Putamen (tissue), 1 donor: ENCODE measurements at regions not wholly inside any gene's neighbourhood (a gene's known extent, or its start where the extent isn't known, plus 50 kb on each side); places are given as distances from the start of the nearest gene placed in this dataset.

ENCODE experiments used
- DNase-seq: peaks from one replicate; pipeline ENCODE4 v3.0.0-alpha.2; 2016; ENCODE audit warnings: low spot score

DNA sequence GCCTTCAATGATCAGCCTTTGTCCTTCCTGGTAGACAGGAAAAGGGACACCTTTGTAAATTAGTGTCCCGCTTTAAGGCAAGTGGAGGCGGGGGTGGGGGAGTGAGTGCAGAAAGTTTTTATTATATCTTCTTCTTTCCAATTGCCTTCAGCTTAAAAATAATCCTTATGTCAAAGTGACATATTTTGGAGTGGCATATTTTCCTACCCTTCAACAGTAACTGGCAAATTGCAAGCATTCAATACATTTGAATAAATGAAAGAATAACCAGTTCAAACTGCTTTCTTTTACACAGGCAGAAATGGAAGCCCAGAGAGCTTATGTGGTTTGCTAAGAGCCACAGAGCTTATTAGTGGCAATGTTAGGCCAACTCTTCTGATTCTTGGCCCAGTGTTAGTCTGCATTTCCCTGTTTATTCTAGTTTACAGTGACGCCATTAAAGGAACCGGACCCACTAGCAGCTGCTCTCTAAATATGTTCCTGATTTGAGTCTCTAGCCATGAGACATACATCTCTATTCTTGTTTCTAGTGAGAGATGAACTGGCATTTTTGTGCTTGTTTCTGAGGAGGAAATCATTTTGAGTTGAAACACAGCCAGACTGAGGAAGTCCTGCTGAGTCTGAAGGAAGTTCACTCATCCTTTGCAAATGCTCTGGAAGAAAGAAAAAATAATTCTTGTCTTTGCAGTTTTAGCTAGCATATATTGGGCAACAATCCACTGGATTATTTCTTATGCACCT is 468.7 kb downstream of the NOVA1 start:
- no peak for DNase-seq

DNA sequence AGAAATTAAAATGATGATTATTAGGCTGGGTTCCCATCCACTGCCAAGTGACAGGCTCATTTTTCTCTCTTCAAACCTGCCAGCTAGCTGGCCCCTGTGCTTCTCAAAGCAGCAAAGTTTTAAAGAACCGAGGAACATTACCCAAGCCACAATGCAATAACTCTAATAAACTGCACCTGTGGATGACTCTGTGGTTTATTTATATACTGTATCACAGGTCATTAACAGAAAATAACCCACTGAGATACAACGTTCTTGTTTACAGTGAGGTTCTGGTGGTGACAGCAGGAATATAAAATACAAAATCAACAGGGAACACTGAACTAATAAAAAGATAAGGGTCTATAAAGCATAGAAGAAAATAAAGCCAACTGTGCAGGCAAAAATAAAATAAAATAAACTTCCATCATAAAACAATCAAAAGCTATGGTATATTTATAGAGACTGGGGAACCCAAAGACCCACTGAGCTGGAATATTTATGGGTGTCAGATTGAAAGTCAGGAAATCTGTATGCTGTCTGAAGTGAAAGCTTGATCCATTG is 472.9 kb downstream of the NOVA1 start:
- DNase-seq, result no peak

DNA sequence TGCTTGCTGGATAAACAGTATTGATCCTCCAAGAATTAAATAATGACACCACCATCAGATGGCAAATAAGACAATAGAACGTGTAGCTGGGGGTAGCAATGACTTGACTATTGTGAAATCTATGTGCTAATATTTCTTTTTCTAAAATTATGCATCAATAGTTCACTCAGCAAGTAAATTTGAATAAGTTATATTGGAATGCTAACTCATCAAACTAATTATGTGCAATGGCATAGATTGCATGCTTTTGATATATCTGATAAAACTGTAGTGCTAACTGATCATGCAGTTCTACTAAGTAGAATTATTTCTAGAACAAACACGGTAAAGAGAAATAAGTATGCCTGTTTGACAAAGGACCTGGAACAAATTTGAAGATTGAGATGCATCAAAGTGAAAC is 474.4 kb downstream of the NOVA1 start:
- no peak for DNase-seq

DNA sequence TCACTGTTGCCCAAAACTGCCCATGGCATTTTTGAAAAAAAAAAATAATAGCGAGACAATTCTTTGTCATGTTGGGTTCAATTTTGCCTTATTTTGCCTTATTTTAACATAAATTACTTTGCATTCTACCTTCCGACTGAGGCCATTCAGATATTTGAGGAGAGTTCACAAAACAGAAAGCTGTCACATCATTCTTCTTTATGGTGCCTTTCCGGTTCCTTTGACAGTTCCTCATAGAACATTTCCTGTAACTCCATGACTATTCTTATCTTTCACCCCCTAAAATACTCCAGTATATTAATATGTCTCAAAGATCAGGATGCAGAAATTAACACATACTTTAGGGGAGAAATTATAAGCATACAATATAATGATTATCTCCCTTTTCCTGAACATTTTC is 476.7 kb downstream of the NOVA1 start:
- no peak for DNase-seq

DNA sequence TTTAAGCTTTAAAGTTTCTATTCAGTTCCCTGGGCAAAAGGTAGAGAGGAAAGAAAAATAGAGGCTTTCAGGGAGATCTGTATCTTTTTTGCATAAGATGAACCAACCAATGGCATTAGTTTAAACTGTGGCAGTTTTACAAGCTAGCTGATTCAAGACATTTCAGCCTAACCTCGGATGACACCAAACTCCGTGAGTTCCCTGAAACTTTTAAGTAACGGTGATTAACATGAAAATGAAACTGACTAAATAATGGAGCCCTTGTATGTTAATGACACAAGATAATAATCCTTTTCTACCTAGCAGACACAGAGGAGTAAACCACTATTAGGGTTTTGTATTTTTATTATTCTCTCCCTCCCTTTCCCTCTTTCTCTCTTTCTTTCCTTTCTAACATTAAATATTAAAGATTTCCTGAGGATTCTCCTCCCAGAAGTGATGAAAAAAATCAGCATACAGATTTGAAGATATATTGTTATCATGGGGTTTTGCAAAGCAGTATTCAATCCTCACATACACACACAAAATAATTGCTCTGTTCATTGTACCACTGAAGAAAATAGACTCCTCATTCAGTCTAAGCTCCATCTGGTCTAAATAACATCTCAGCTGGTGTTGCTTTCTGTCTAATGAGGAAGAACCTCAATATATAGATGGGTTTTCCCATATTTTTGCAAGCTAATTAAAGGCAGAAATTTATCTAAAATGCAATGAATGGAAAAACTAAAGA is 483.8 kb downstream of the NOVA1 start:
- DNase-seq, result no peak

DNA sequence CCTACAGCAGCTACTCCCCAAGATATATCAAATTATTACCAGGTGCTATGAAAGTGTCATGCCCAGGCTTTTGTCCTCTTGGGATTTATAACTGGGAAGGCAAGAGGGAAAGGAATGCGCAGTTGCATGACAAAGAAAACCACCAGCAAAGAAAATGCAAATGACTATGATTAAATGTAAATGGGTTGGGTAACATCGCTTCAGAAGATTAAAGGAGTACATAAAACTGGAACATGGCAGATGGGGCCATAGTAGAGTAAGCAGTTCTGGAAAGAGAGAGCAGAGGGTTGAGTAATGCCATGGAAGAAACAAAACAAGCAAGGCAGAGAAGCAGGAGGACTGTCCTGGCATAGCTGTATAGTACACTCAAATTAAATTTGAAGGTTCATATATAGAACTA is 493.1 kb downstream of the NOVA1 start:
- DNase-seq, result no peak

DNA sequence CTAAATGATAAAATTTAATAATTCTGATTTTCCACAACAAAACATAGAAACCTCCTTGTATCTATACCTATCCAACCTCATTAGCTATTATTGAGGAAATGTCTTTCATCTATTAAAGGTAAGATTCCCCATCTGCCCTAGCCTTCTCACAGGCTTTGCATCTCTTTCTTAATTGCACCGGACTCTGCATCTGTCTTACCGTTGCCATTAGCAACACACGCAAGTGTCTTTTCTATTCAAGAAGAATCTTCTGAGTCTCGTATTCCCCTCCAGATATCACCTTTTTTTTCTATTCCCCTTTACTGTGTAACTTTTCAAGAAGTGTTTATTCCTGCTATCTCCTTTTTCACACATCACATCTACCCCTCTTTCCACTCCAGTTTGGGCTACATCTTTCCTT is 500.0 kb downstream of the NOVA1 start:
- no peak for DNase-seq

DNA sequence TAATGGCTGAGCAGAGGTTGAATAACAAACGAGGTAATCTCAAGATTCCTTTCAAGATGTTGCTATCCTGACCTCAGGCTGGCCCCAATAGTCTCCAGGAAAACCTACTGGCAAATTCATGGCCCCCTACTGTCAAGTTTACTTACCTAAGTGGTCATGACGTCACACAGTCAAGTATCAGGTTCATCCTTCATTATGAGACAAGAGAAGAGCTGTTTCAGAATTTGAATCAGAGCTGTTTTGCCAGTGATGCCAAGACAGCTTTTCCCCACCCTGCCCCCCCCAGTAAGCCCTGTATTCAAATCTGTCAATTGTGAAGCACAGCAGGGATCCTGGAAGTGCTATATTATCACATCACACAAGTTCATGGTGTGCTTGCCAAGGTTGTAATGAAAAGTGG is 509.6 kb downstream of the NOVA1 start:
- no peak for DNase-seq

DNA sequence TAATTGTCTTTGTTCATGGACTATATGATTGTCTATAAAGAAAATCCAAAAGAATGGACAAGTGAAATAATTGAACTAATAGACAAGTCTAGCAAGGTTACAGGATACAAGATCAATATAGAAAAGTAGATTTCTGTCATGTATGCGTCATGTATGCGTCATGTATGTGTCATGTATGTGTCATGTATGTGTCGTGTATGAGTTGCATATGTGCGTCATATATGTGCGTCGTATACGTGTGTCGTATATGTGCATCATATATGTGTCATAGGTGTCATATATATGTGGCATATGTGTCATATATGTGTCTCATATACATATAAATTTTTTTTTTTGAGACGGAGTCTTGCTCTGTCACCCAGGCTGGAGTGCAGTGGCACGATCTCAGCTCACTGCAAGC is 516.8 kb downstream of the NOVA1 start:
- DNase-seq, result no peak

DNA sequence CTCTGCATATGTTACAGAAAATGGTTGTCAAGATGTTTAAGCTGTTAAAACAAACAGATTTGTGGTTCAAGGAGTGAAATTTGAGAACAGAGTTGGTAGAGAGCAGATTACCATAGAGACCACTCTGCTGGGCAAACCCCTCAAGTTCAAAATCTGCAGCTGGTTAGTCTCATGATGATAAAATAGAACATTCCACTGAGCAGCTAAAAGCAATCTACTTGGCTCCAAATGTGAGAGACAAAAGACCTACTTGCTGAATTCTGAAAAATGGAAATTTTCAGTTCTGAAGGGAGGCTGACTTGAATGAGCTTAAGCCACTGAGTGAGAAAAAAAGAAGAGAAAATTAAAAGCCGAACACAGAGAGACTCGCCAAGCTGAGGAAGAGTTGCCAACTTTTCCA is 519.3 kb downstream of the NOVA1 start:
- DNase-seq, result no peak

DNA sequence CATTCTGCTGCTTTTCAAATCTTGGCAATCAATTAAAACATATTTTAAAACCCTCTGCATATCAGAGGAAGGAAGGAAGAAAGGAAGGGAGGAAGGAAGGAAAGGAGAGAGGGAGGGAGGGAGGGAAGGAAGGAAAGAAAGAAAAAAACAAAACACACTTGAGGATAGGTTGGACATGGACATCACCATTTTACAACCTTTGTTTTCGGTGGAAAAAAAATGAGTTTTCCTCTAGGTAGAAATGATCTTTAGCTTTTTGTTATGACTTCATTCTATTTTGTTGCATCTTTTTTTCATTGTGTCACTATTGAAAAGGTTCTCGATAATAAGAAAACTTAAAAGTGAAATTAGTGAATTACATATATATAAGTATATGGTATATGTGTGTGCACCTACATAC is 522.9 kb downstream of the NOVA1 start:
- DNase-seq, result no peak

DNA sequence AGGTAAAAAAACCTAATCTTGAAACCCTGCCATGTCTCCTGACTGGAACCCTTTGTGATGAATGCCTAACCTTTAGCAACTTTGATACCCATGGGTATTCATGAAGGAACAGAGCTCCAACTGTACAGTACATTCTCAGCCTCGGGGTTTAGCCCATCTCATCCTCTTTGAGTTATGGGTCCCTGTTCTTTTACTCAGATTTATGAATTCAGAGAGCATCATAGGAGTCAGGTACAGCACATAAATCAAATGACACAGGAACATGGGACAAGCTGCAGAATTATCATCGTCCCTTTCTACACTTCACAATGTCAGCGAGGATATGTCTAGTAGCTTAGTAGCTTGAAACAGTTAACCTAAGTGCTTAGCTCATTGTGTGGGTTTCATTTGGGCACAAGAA is 527.4 kb downstream of the NOVA1 start:
- no peak for DNase-seq

DNA sequence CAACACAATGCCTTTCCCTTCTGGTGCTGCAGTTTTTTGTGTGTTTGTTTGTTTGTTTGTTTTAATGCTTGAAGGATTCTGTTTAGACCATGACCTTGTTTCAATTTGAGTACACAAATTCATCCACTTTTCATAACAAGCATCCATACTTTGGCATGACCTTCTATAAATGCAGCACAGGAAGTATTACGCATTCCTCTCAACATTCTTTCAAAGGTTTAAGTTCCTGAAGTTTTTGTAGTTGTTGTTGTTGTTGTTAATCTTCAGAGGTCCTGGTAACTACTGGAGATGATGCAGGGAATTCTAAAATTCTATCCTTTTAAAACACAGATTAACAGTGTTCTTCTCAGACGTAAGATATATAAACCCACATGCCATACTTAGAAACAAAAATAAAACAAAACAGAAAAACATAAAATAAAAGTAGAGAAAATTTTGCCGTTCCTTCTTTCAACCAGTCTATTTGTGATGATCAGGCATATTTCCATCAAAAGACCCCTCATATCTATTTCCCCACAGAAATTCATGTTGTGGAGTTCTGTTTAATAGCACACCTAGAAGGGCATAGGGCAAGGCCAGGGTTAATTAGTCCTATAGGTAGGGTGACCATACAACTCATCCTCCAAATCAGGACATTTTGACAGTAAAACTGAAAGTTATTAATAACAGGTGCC is 529.9 kb downstream of the NOVA1 start:
- no peak for DNase-seq

DNA sequence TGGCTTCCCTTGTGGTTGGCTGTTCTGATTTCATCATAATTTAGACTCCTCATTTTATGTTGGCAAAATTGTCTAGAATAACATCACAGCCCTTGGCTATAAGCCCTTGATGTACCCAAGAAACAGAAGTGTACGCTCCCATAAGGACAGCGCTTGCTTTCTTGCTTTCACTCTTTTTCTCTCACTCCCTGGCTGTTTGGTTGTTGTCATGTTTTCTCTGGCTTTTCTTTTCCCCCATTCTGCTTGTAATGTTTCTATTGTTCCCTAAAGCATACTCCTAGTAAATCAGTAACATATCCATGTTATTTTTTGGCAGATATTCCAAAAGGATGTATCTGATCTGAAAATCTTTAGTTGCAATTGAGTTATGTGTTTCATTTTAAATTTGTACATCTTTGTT is 530.5 kb downstream of the NOVA1 start:
- no peak for DNase-seq

DNA sequence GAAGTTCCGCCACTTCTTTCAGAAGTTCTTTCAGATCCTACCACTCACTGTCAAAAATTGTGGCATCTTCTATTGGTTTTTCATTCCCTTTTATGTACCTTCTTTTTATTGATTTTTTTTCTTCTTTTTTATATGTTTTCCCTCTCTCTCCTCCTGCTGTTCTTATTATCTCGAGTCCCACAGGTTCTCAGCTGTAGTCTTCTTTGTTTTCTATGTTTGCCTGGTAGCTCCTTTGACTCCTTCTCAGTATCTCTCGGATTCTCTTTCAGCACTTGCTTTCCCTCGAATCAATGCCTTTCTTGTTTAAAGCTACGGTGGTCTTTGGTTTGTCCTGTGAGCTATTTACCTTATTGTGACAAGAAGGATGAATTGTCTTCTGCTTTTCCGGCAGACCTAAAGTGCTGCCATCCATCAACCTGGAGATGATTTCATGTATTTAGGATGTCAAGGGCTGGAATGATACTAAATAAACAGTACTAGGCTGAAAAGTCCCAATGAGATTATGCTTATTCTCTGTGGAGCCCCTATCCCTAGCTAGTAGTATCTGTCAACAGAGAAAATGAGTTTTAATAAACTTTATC is 541.7 kb downstream of the NOVA1 start:
- DNase-seq, result no peak

DNA sequence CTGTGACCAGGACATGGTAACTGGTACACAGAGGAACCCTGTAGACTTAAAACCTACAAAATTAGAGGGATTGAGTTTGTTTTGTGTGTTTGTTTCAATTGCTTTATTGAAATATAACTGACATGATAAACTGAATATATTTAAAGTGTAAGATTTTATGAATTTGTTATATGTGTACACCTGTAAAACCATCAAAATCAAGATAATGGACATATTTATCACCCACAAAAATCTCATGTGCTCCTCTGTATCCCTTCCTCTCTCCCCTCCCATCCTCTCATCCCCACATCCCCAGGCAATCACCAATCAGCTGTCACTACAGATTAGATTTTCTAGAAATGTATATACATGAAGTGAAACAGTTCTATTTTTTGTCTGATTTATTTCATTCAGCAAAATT is 565.5 kb downstream of the NOVA1 start:
- DNase-seq, result no peak

DNA sequence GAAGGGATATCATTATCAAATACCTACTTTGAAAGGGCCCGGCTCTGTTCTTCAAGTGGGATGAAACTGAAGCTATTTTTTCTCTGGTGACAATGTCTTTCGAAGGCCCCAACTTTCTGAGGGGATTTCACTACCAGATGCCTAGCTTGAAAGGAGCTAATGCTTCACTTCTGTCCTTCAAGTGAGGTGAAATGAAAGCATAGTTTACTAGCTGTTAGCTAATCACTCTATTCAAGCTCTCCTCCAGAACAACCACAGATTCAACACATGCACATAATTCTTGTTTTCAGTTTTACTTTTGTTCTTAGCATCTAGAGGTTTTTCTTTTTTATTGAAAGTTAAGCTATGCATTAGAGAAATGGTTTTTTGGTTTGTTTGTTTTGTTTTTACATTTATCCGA is 571.4 kb downstream of the NOVA1 start:
- no peak for DNase-seq

DNA sequence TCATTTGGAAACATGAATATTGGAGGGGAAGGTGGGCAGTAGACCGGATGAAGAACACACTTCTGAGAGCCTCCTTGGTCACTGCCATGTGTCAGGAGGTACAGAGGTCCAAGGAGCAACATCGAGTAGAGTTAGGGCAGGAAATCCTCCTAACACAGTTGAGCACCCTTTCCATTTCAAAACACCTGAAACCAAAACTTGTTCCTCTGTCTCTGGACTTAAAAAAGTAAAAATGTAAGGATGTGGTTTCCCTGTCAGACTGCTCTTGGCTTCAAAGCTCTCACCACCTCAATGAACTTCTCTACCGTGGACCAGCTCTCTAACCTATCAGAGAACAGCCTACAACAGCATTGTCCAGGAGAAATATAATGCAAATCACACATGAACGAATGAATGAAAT is 573.9 kb downstream of the NOVA1 start:
- DNase-seq, result no peak

DNA sequence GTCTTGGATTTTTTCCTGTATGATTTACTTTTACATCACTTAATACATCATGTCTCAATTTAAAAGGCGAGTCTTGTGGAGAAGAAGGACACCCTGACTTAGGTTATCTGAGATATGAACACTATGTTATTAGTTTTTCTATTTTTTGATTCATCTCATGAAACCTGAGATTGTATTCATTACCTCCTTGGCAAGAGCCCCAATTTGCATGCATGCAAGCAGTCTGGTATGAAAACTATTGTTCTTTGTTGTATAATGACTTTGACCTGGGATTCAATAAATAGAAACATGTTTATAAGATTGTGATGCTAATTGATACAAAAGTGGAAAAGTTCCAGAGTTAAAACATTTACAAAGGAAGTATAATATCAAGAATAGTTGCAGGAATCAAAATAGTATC is 576.1 kb downstream of the NOVA1 start:
- DNase-seq, result no peak

DNA sequence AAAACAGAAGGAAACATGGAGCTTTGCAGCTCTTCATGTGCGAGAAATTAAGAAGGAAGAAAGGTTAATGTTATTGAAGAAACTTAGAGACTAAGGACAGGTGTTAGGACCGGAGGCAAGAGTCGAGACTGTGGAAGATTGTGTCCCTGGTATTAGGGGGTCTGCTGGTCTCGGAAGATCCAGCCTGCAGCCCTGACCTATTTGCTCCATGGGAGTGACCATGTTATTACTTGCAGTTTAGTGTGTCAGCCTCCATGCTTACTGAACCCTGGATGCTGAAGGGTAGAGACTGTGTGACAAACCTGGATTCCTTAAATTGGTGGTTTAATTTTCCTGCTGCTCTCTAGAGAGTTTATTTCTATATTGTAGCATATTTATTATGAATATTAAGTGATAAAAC is 580.6 kb downstream of the NOVA1 start:
- DNase-seq, result no peak

DNA sequence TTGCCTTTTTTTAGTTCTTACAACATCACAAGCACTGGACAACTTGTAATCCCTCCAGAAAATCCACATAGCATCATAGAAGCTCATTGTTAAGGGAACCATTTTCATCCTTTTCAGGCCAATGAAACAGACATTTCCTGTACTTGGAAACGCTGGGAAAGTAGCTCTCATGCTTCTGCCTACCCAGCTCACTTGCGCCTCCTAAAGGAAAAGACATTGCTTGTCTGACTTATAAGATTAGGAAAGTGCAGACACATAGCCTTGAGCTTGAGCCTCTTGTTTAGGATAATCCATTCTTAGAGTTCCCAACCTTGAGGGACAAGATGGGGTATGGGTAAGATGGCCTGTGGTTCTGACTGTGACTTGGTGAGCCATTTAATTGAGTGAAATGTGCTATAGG is 589.5 kb downstream of the NOVA1 start:
- DNase-seq, result no peak

DNA sequence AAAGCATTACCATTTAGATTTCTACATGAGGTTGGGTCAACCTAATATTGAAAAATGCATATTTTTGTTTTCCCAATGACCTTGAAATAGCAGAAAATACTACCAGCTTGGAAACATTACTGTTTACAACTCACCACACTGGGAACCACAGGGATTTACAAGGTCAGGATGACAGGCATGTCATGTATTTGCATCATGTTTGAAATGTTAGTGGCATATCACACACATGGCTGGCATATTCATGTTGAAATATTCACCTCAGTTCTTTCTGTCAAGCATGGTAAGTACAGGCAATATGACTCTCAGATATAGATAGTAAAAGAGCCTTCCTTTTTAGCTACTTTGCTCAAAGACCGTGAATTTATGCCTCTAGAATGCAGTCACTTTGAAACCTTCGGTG is 593.5 kb downstream of the NOVA1 start:
- no peak for DNase-seq

DNA sequence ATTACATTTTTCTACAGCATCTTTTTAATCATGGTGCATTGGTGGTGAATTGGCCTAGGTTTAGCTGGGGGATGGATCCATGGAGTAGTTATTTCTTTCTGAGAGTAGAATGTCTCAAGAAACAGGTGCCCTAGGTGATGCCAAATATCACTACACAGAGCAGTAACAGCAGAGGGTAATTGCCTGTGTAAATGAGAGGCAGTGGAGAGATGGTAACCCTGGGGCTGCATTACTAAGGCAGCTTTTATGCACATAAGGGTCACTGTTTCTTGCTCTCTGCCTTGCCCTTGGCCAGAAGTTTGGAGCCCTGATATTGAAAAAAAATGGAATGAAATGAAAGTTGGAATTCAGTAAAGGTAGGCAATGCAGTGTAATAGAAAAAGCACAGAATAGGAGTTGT is 604.0 kb downstream of the NOVA1 start:
- no peak for DNase-seq
